Lung (tissue), 11 donors: ENCODE measurements at regions not wholly inside any gene's neighbourhood (a gene's known extent, or its start where the extent isn't known, plus 50 kb on each side); places are given as distances from the start of the nearest gene placed in this dataset.

ENCODE experiments used
- ATAC-seq: fragments of 200-7000 bp; cut with Tn5 transposase; one replicate; pipeline ENCODE4 v1.9.1; 2020; ENCODE audit warnings: moderate number of reproducible peaks; ENCODE audit not compliant: insufficient read depth, low FRiP score
- DNase-seq, 3 donors: peaks; one replicate each; pipeline ENCODE4 v3.0.0-alpha.2; 2013 to 2017
- H3K27ac ChIP-seq, 2 donors: one replicate each; pipeline ENCODE4 v1.5.1; 2013; ENCODE audit warnings: mild to moderate bottlenecking in 2 of 2, moderate library complexity in 2 of 2, control low read depth in 1 of 2, inconsistent platforms in 1 of 2, low read depth in 1 of 2, low read length in 1 of 2
- H3K27me3 ChIP-seq, 3 donors: one replicate each; pipeline ENCODE4 v1.5.1; 2013; ENCODE audit warnings: low read length in 2 of 3; ENCODE audit not compliant: control insufficient read depth in 3 of 3, insufficient read depth in 3 of 3
- H3K36me3 ChIP-seq, 4 donors: one replicate each; pipeline ENCODE4 v1.5.1; 2013; ENCODE audit warnings: low read length in 4 of 4, mild to moderate bottlenecking in 1 of 4, moderate library complexity in 1 of 4; ENCODE audit not compliant: control insufficient read depth in 4 of 4, insufficient read depth in 4 of 4
- H3K4me1 ChIP-seq, 5 donors: one replicate each; pipeline ENCODE4 v1.5.1; 2013; ENCODE audit warnings: low read length in 5 of 5, mild to moderate bottlenecking in 2 of 5, moderate library complexity in 1 of 5; ENCODE audit not compliant: control insufficient read depth in 5 of 5, insufficient read depth in 5 of 5
- H3K4me3 ChIP-seq: one replicate; pipeline ENCODE4 v1.5.1; 2013; ENCODE audit warnings: mild to moderate bottlenecking, control low read depth, moderate library complexity
- H3K9ac ChIP-seq, 2 donors: one replicate each; pipeline ENCODE4 v1.5.1; 2013; ENCODE audit warnings: low read length in 2 of 2, control low read depth in 1 of 2; ENCODE audit not compliant: insufficient read depth in 1 of 2
- H3K9me3 ChIP-seq, 4 donors: one replicate each; pipeline ENCODE4 v1.5.1; 2013; ENCODE audit warnings: low read length in 3 of 4, mild to moderate bottlenecking in 1 of 4, moderate library complexity in 1 of 4; ENCODE audit not compliant: control insufficient read depth in 4 of 4, insufficient read depth in 3 of 4
- CTCF ChIP-seq: IDR thresholded peaks from 2 replicates; pipeline ENCODE4 v1.5.1; 2012; ENCODE audit warnings: mild to moderate bottlenecking; ENCODE audit errors: control extremely low read depth, extremely low read depth
- WGBS, 2 donors: extraction: QIAGEN DNeasy Blood & Tissue Kit; methylation state at CpG; one replicate each; pipeline ENCODE4 v1.1.7; 2013; 5-methylcytosine and 5-hydroxymethylcytosine counted together
- donor health status: control.
- donor health status: control.
- donor health status: Bipolar disorder and iron deficiency.
- donor health status: healthy.
- donor health status: DM: yes; HTN: yes; CAD: no.

GRCh38 chr2:176589825-176590440 is 320.7 kb downstream of the MTX2 start:
- no peaks in the 10 kb centered on the region for H3K36me3 ChIP-seq
- H3K27ac ChIP-seq = no peak overlapping the region
- no peak for TF ChIP-seq CTCF
- no peak for ATAC-seq
- peaks cover 0 to 3% (median 3%) of the 10 kb centered on the region in 3 donors for H3K27me3 ChIP-seq
- H3K4me1 ChIP-seq = peaks cover 0 to 12% (median 0%) of the 10 kb centered on the region in 5 donors
- WGBS, 2 donors = 78 to 85% methylated on average over 11 of the region's 11 CpGs
- no peak overlapping the region for H3K9ac ChIP-seq
- no peak for DNase-seq
- H3K9me3 ChIP-seq = no peaks in the 10 kb centered on the region
- H3K4me3 ChIP-seq = no peak overlapping the region

- Histone ChIP-seq H3K27ac (no peak overlapping the region), H3K4me3 (no peak overlapping the region), H3K9ac (no peak overlapping the region), H3K4me1 (peaks cover 0 to 22% (median 0%) of the 10 kb centered on the region in 5 donors), H3K9me3 (no peaks in the 10 kb centered on the region), H3K36me3 (no peaks in the 10 kb centered on the region), H3K27me3 (peaks cover 0 to 3% (median 3%) of the 10 kb centered on the region in 3 donors)
- DNase-seq = no peak
- no peak for TF ChIP-seq CTCF
- WGBS, 2 donors = 93 to 94% methylated on average over 6 of the region's 6 CpGs
- no peak for ATAC-seq
Measured at GRCh38 chr2:176592216-176592615, 323.0 kb downstream of the MTX2 start.

- H3K27me3 ChIP-seq = peaks cover 0 to 3% (median 0%) of the 10 kb centered on the region in 3 donors
- no peak overlapping the region for H3K9ac ChIP-seq
- no peaks in the 10 kb centered on the region for H3K36me3 ChIP-seq
- ATAC-seq (no peak), DNase-seq (peak in 2 of 3 donors; percentile 76 to 86)
- H3K9me3 ChIP-seq = no peaks in the 10 kb centered on the region
- H3K4me1 ChIP-seq = peaks cover 0 to 14% (median 0%) of the 10 kb centered on the region in 5 donors
- no peak for TF ChIP-seq CTCF
- no peak overlapping the region for H3K4me3 ChIP-seq
- 46 to 59% methylated on average over 3 of the region's 3 CpGs for WGBS, 2 donors
- H3K27ac ChIP-seq = no peak overlapping the region
Measured at GRCh38 chr2:176595986-176596385, 326.7 kb downstream of the MTX2 start.

- DNase-seq (no peak), ATAC-seq (no peak)
- Histone ChIP-seq H3K27ac (no peak overlapping the region), H3K4me1 (peaks cover 0 to 21% (median 0%) of the 10 kb centered on the region in 5 donors), H3K9me3 (no peaks in the 10 kb centered on the region), H3K36me3 (no peaks in the 10 kb centered on the region), H3K9ac (no peak overlapping the region), H3K27me3 (no peaks in the 10 kb centered on the region), H3K4me3 (no peak overlapping the region)
- no peak for TF ChIP-seq CTCF
- 78 to 91% methylated on average over 1 of the region's 1 CpG for WGBS, 2 donors
Measured at GRCh38 chr2:176597916-176598315, 328.7 kb downstream of the MTX2 start.
